Activated T-helper 1 cell treated with anti-CD3 and anti-CD28 coated beads, Interleukin-2, amount 50 U/mL, for 16 hours (primary cell): ENCODE measurements at regions not wholly inside any gene's neighbourhood (a gene's known extent, or its start where the extent isn't known, plus 50 kb on each side); places are given as distances from the start of the nearest gene placed in this dataset.
"Not testable (repeated sequence)": the region's sequence is repeated elsewhere in the genome, so short reads cannot be mapped to it uniquely, and the experiment has no call there.

ENCODE experiments used
- DNase-seq, 2 donors: peaks; one replicate each; pipeline ENCODE4 v3.0.0-alpha.2; 2020; ENCODE audit warnings: low read depth in 1 of 2, low spot score in 1 of 2

DNA sequence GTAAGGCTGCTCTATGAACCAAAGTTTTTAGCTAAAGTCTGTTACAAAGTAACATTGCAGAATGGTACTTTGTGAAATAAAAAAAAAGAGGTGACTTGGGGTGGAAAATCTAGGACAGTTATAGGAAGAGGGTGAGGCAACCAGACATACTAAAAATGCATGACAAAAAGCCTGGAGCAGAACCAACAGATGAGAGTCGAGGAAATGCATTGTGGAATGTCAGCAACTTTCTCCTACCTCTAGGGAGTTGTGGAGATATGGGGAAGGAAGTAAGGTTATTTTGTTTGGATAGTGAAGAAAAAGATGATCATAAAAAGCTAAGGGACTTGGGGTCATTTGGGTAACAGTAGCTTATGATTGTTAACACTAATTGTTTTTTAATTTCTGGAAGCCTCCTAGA is 295.6 kb downstream of the S1PR1 start:
- no peak for DNase-seq

DNA sequence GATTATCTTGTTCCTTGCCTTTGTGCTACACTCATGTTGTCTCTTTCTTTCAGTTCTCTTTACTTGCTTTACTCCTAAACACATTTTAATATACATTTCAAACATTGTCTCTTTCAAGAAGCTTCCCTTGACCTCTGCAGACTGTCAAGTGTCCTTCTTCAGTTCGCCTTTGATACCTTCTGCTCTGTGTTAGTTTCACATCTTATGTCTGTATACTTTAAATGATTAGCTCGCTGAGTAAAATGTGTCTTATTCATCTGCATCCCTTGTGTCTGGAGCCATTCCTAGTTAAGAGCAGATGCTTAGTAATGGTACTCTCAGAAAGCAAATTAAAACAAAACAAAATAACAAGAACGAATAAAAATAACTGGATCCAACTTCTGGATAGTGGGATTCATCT is 303.3 kb downstream of the S1PR1 start:
- DNase-seq, result no peak

DNA sequence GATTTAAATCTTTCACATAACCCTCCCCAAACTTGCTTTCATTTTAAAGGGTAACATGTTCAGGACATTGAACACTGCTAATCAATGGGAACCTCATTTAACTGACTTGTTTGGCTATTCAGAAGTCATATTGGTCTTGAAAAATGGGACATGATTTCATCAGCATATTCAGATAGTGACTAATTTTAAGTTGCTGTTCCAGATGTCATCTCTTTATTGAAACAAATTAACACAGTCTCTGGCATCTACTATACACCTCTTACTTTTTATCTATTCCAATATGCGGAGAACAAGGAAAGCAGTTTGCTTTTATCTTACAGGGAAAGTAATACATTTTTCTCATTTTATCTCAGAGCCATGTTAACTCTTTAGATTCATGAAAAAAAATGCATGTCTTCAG is 310.1 kb downstream of the S1PR1 start:
- no peak for DNase-seq

DNA sequence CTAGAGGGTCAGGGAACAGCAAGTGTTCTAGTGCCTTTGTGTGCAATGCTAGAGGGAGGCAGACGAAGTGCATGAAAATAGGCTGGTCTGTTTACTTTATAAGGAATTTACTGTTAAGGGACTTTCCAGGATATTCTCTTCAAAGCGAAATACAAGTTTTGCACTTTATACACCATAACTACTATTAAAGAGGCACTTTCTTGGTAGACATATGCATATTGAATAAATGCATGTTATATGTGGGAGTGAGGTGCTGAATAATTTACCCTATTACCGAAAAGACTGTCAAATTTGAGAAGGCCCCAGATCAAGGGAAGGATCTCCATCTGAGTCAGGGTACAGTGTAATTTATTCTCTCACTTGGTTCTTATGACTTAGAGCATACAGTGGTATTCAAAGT is 310.5 kb downstream of the S1PR1 start:
- no peak for DNase-seq

- no peak for DNase-seq
These were observed 311.6 kb downstream of the S1PR1 start for GRCh38 chr1:101548376-101548775.

DNA sequence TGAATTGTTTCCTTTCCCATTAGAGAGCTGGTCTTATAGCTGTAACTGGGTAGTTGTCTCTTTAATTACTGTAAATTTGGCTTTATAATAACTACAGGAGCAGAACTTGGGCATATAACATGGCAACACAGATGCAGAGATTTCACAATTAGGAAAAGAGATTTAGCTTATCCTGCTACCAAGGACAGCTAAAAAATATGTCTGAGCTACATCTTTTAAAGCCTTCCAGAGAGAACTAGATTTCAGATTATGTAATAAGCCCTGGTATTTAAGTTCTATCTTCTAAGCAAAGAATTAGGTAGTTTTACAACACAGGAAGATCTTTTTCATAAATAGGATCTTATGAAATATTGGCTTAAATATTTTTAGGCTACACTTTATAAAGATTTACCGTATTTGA is 313.8 kb downstream of the S1PR1 start:
- DNase-seq, result no peak

DNA sequence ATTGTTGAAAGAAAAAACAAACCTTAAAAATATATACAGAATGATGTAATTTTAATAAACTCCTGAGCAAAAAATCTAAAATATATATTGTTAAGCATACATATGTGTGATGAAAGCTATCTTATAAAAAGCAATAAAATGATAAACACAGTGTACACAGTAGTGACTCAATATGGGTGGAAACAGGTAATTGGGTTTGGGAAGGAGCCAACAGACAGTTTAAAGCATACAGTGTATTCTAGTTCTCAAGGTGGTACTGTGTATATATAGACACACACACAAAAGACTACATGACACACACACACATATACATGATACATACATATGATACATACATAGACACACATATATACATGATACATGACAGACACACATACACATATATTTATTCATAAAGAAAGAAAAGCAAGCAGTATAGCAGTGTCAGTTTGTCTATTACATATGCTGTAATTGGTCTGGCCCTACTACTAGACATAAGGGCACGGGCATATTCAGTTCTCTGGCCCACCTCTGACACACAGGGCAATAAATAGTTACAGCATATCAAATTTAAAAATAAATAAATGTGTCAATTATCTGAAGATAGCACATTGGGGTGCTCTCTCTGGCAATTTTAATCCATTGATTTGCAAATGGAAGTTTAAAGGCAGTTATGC is 330.2 kb downstream of the S1PR1 start:
- DNase-seq, result no peak

- DNase-seq, result peak; percentile 1 to 16
These were observed 330.9 kb downstream of the S1PR1 start for GRCh38 chr1:101567582-101568189.

- no peak for DNase-seq
These were observed 350.9 kb downstream of the S1PR1 start for GRCh38 chr1:101587741-101588140.

- DNase-seq, result no peak
These were observed 351.9 kb downstream of the S1PR1 start for GRCh38 chr1:101588677-101589076.

DNA sequence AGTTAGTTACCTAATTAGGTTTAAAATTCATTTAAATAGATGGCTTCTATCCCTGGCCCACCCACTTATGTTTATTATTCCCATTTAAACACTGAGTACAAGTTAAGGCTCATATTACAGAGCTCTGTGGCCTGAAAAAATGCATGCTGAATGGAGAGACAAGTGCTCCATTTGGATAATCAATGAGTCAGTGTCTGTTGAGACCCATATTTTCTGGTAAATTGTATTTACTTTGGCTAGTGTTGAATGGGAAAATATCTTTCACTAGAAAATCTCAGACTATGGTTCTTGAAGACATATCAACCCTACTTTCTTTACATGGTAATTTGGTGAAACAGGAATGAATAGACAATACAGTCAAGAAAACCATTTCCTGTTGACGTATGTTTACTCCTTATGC is 356.0 kb downstream of the S1PR1 start:
- DNase-seq, result no peak

- no peak for DNase-seq
These were observed 359.1 kb downstream of the S1PR1 start for GRCh38 chr1:101595881-101596374.

- not testable (repeated sequence) for DNase-seq
These were observed 363.8 kb downstream of the S1PR1 start for GRCh38 chr1:101600615-101601014.

DNA sequence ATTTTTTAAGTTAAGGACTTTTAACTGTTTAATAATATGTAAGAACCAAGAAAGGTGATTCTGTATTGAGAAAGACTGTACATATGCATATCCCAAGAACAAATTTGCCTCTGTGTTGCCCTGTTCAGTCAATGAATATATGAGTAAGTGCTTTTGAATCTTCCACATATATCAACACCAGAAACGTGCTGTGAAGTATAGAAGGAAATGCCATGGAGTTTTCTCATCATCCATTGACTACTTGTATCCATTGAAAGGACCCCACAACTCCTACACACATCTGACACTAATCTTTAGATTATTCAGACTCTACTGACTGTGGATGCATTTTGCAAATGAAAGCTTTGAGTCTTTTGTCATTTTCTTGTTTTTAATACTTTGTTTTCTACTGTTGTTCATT is 366.9 kb downstream of the S1PR1 start:
- no peak for DNase-seq

- DNase-seq, result no peak
These were observed 369.1 kb downstream of the S1PR1 start for GRCh38 chr1:101605878-101606277.

GRCh38 chr1:101613546-101613945 is 376.7 kb downstream of the S1PR1 start:
- no peak for DNase-seq

DNA sequence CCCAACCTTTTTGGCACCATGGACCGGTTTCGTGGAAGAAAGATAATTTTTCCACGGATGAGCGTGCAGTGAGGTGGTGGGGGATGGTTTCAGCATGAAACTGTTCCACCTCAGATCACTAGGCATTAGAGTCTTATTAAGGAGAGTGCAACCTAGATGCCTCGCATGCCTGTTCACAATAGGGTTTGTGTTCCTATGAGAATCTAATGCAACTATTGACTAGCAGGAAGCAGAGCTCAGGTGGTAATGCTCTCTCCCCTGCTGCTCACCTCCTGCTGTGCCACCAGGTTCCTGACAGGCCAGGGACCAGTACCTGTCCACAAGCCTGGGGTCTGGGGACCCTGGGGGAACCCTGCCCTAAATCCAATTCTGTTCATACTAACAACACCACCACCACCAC is 377.8 kb downstream of the OLFM3 start:
- DNase-seq, result no peak

DNA sequence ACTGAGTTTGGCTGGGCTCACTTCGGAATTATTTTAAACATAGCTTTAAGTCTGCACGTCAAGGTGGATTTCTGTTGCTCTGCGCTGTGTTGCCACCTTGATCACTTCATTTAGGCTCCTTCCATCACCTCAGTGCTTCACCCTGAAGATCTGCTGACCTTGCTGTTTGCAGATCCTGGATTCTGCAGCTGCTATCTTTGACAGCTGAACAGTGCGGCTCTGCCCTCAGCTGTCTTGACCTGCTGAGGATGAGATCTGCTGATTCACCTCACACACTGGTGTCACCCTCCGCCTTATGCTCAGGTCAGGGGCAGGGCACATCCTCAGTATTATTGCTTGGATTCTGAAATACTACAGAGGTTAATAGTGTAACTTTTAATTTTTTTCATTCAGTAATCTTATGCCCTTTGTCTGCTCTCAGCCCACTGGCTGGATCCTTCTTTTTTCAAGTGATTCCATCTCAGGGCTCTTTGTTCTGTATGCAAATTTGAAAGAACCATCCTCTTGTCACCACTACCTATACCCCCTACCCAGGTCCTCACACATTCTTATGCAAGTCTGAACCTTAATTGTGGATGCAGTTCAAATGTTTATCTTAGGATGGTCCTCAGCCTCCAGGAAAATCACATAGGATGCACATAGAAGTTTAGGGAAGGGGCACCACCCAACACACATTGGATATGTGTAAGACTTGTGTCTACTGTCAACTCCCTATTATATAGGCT is 364.0 kb downstream of the OLFM3 start:
- DNase-seq, result no peak

DNA sequence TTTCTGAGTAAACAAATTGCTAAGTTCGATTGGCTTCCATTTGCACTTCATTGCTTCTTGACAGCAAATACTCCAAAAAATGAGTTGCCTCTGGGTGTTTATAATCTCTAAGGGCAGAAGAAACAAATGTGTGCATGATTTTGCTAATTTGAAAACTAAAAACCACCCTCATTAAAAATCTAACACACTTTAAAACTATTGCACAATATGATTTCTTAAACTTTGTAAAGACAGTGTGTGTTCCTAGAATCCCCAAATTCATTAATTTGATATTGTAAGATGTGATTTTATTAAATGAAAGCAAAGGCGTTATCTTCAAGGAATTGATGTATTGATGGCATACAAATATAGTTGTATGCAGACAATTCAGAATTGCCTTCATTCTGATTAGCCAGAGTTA is 350.9 kb downstream of the OLFM3 start:
- DNase-seq, result no peak

DNA sequence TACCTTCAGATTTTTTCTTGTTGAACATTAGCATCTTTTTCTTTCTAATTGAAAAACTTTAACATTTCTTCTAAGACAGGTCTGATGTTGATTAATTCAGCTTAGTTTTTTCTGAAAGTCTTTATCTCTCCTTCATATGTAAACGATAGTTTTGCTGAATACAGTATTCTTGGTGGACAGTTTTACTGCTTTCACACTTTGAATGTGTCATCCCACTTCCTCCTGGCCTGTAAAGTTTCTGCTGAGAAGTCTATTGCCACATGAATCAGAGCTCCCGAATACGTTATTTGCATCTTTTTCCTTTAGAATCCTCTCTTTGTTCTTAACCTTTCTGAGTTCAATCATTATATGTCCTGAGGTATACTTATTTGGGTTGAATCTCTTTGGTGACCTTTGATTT is 344.2 kb downstream of the OLFM3 start:
- DNase-seq, result no peak

- no peak for DNase-seq
These were observed 343.2 kb downstream of the OLFM3 start for GRCh38 chr1:101653482-101653946.

GRCh38 chr1:101664726-101665125 is 332.0 kb downstream of the OLFM3 start:
- no peak for DNase-seq
